ENCODE measurements at regions not wholly inside any gene's neighbourhood (a gene's known extent, or its start where the extent isn't known, plus 50 kb on each side); places are given as distances from the start of the nearest gene placed in this dataset.

- Histone ChIP-seq H2AFZ (ENCODE audit: low read length) (no peak overlapping the region), H3K4me2 (ENCODE audit: low read depth, low read length) (no peak overlapping the region), H3K4me1 (ENCODE audit: low read length) (no peaks in the 10 kb centered on the region), H3K9me2 (replicated peaks; ENCODE audit: insufficient read depth, low read length) (no peaks in the 10 kb centered on the region), H3K27me3 (replicated peaks; ENCODE audit: insufficient read depth, low read length) (no peaks in the 10 kb centered on the region), H3K36me3 (replicated peaks; ENCODE audit: insufficient read depth, low read length) (no peaks in the 10 kb centered on the region), H3K27ac (ENCODE audit: low read length) (no peak overlapping the region), H3K9me3 (replicated peaks; ENCODE audit: insufficient read depth, low read length) (no peaks in the 10 kb centered on the region), H4K20me1 (ENCODE audit: insufficient read depth, low read length) (no peaks in the 10 kb centered on the region), H3K79me2 (ENCODE audit: low read length) (no peaks in the 10 kb centered on the region), H3K4me3 (ENCODE audit: low read length) (no peak overlapping the region), H3F3A (ENCODE audit: insufficient read depth, low read length) (no peaks in the 10 kb centered on the region), H3K9ac (ENCODE audit: low read length) (no peak overlapping the region)
- TF ChIP-seq EZH2 (optimal IDR thresholded peaks at IDR 0.05; ENCODE audit: low read depth, low read length) (no peak), CTCF (IDR thresholded peaks at IDR 0.05; ENCODE audit: low read length) (no peak)
- no peak for DNase-seq
These were observed 516.7 kb downstream of the TXNL1 start for GRCh38 chr18:56121669-56122068.

- H3K27me3 ChIP-seq (replicated peaks; ENCODE audit: insufficient read depth, low read length), result no peaks in the 10 kb centered on the region
- TF ChIP-seq CTCF (IDR thresholded peaks at IDR 0.05; ENCODE audit: low read length) (no peak), EZH2 (optimal IDR thresholded peaks at IDR 0.05; ENCODE audit: low read depth, low read length) (no peak), EZH2phosphoT487 (IDR thresholded peaks at IDR 0.05; ENCODE audit: low read length) (no peak)
These were observed 517.6 kb downstream of the TXNL1 start for GRCh38 chr18:56120782-56121181.

GRCh38 chr18:56119681-56120080 is 518.7 kb downstream of the TXNL1 start:
- Histone ChIP-seq H3K9me2 (replicated peaks; ENCODE audit: insufficient read depth, low read length) (no peaks in the 10 kb centered on the region), H4K20me1 (ENCODE audit: insufficient read depth, low read length) (no peaks in the 10 kb centered on the region), H3K4me1 (ENCODE audit: low read length) (no peaks in the 10 kb centered on the region)

More at GRCh38 chr18:56120782-56121181, 517.6 kb downstream of the TXNL1 start:
- Histone ChIP-seq H3K4me2 (ENCODE audit: low read depth, low read length) (no peak overlapping the region), H3K4me3 (ENCODE audit: low read length) (no peak overlapping the region), H3F3A (ENCODE audit: insufficient read depth, low read length) (no peaks in the 10 kb centered on the region), H2AFZ (ENCODE audit: low read length) (no peak overlapping the region), H3K4me1 (ENCODE audit: low read length) (no peaks in the 10 kb centered on the region), H3K9ac (ENCODE audit: low read length) (no peak overlapping the region), H4K20me1 (ENCODE audit: insufficient read depth, low read length) (no peaks in the 10 kb centered on the region), H3K36me3 (replicated peaks; ENCODE audit: insufficient read depth, low read length) (no peaks in the 10 kb centered on the region), H3K27ac (ENCODE audit: low read length) (no peak overlapping the region), H3K79me2 (ENCODE audit: low read length) (no peaks in the 10 kb centered on the region), H3K9me2 (replicated peaks; ENCODE audit: insufficient read depth, low read length) (no peaks in the 10 kb centered on the region), H3K9me3 (replicated peaks; ENCODE audit: insufficient read depth, low read length) (no peaks in the 10 kb centered on the region)
- DNase-seq, result no peak

More at GRCh38 chr18:56119681-56120080, 518.7 kb downstream of the TXNL1 start:
- DNase-seq, result no peak
- H3K9ac ChIP-seq (ENCODE audit: low read length), result no peak overlapping the region
- no peak overlapping the region for H3K4me2 ChIP-seq (ENCODE audit: low read depth, low read length)
- no peak overlapping the region for H3K4me3 ChIP-seq (ENCODE audit: low read length)
- TF ChIP-seq EZH2 (optimal IDR thresholded peaks at IDR 0.05; ENCODE audit: low read depth, low read length), result no peak
- no peak for TF ChIP-seq EZH2phosphoT487 (IDR thresholded peaks at IDR 0.05; ENCODE audit: low read length)
- TF ChIP-seq CTCF (IDR thresholded peaks at IDR 0.05; ENCODE audit: low read length), result no peak
- no peak overlapping the region for H2AFZ ChIP-seq (ENCODE audit: low read length)
- H3K27me3 ChIP-seq (replicated peaks; ENCODE audit: insufficient read depth, low read length), result no peaks in the 10 kb centered on the region
- no peaks in the 10 kb centered on the region for H3F3A ChIP-seq (ENCODE audit: insufficient read depth, low read length)
- no peaks in the 10 kb centered on the region for H3K79me2 ChIP-seq (ENCODE audit: low read length)
- no peaks in the 10 kb centered on the region for H3K36me3 ChIP-seq (replicated peaks; ENCODE audit: insufficient read depth, low read length)
- H3K27ac ChIP-seq (ENCODE audit: low read length), result no peak overlapping the region
- no peaks in the 10 kb centered on the region for H3K9me3 ChIP-seq (replicated peaks; ENCODE audit: insufficient read depth, low read length)

All from MM.1S (cell line).